ENCODE measurements at regions not wholly inside any gene's neighbourhood (a gene's known extent, or its start where the extent isn't known, plus 50 kb on each side); places are given as distances from the start of the nearest gene placed in this dataset.

- TF ChIP-seq POLR2A (IDR thresholded peaks at IDR 0.05) = no peak
- TF ChIP-seq CTCF (IDR thresholded peaks at IDR 0.05) = no peak
Measured at GRCh38 chr14:26204366-26204727, 393.5 kb downstream of the NOVA1 start.
